Osteocyte (in vitro differentiated cells): ENCODE measurements at regions not wholly inside any gene's neighbourhood (a gene's known extent, or its start where the extent isn't known, plus 50 kb on each side); places are given as distances from the start of the nearest gene placed in this dataset.

ENCODE experiments used
- DNase-seq: peaks from one replicate; pipeline ENCODE4 v3.0.0; 2021; ENCODE audit warnings: mixed read lengths; ENCODE audit not compliant: unreplicated experiment; ENCODE audit errors: extremely low spot score
- H3K27ac Mint-ChIP-seq: one replicate; pipeline ENCODE4 v1.8.0; 2021; ENCODE audit warnings: mild to moderate bottlenecking, mixed read lengths; ENCODE audit not compliant: unreplicated experiment
- H3K27me3 Mint-ChIP-seq: one replicate; pipeline ENCODE4 v1.8.0; 2021; ENCODE audit warnings: mixed read lengths; ENCODE audit not compliant: unreplicated experiment
- H3K36me3 Mint-ChIP-seq: one replicate; pipeline ENCODE4 v1.8.0; 2021; ENCODE audit warnings: mixed read lengths; ENCODE audit not compliant: unreplicated experiment
- H3K4me1 Mint-ChIP-seq: one replicate; pipeline ENCODE4 v1.8.0; 2021; ENCODE audit warnings: mixed read lengths; ENCODE audit not compliant: unreplicated experiment
- H3K4me3 Mint-ChIP-seq: one replicate; pipeline ENCODE4 v1.8.0; 2021; ENCODE audit warnings: mild to moderate bottlenecking, moderate library complexity, mixed read lengths; ENCODE audit not compliant: unreplicated experiment
- H3K9me3 Mint-ChIP-seq: one replicate; pipeline ENCODE4 v1.8.0; 2021; ENCODE audit warnings: mixed read lengths; ENCODE audit not compliant: unreplicated experiment
- CTCF ChIP-seq: fragments of 200-600 bp; sonication (generic); IDR thresholded peaks from 2 replicates; pipeline ENCODE4 v1.5.0; 2021; ENCODE audit warnings: antibody characterized with exemption, mild to moderate bottlenecking, moderate library complexity

GRCh38 chr6:97396880-97397279, 113.9 kb upstream of the MMS22L start:
- no peaks in the 10 kb centered on the region for H3K9me3 Mint-ChIP-seq
- no peaks in the 10 kb centered on the region for H3K36me3 Mint-ChIP-seq
- H3K27me3 Mint-ChIP-seq: peaks cover 26% of the 10 kb centered on the region
- no peak for TF ChIP-seq CTCF
- H3K27ac Mint-ChIP-seq: no peak overlapping the region
- no peaks in the 10 kb centered on the region for H3K4me1 Mint-ChIP-seq
- no peak for DNase-seq
- H3K4me3 Mint-ChIP-seq: no peak overlapping the region

- H3K9me3 Mint-ChIP-seq: peaks cover 4% of the 10 kb centered on the region
- H3K27me3 Mint-ChIP-seq: peaks cover 14% of the 10 kb centered on the region
- no peak overlapping the region for H3K27ac Mint-ChIP-seq
- no peak overlapping the region for H3K4me3 Mint-ChIP-seq
- H3K36me3 Mint-ChIP-seq: no peaks in the 10 kb centered on the region
- no peaks in the 10 kb centered on the region for H3K4me1 Mint-ChIP-seq
- DNase-seq: no peak
- TF ChIP-seq CTCF: no peak
These were observed 116.2 kb upstream of the MMS22L start for GRCh38 chr6:97399208-97399607.

- Mint-ChIP-seq H3K4me3 (no peak overlapping the region), H3K9me3 (peaks cover 4% of the 10 kb centered on the region), H3K4me1 (no peaks in the 10 kb centered on the region), H3K27ac (no peak overlapping the region), H3K36me3 (no peaks in the 10 kb centered on the region), H3K27me3 (peaks cover 8% of the 10 kb centered on the region)
- no peak for DNase-seq
- no peak for TF ChIP-seq CTCF
These were observed 118.5 kb upstream of the MMS22L start for GRCh38 chr6:97401533-97401932.

- DNase-seq: no peak
- H3K4me1 Mint-ChIP-seq: no peaks in the 10 kb centered on the region
- H3K36me3 Mint-ChIP-seq: no peaks in the 10 kb centered on the region
- no peak for TF ChIP-seq CTCF
- H3K9me3 Mint-ChIP-seq: peaks cover 4% of the 10 kb centered on the region
- H3K27me3 Mint-ChIP-seq: peaks cover 14% of the 10 kb centered on the region
- H3K27ac Mint-ChIP-seq: no peak overlapping the region
- H3K4me3 Mint-ChIP-seq: no peak overlapping the region
These were observed 122.9 kb upstream of the MMS22L start for GRCh38 chr6:97405818-97406409.

- Mint-ChIP-seq H3K4me1 (no peaks in the 10 kb centered on the region), H3K9me3 (peaks cover 4% of the 10 kb centered on the region), H3K4me3 (no peak overlapping the region), H3K36me3 (no peaks in the 10 kb centered on the region), H3K27ac (no peak overlapping the region), H3K27me3 (peaks cover 14% of the 10 kb centered on the region)
- no peak for DNase-seq
- TF ChIP-seq CTCF: no peak
These were observed 123.6 kb upstream of the MMS22L start for GRCh38 chr6:97406633-97407032.
